IPS-NIHi7 (cell line): ENCODE measurements at regions not wholly inside any gene's neighbourhood (a gene's known extent, or its start where the extent isn't known, plus 50 kb on each side); places are given as distances from the start of the nearest gene placed in this dataset.
"Not testable (repeated sequence)": the region's sequence is repeated elsewhere in the genome, so short reads cannot be mapped to it uniquely, and the experiment has no call there.

Experiments used
- DNase-seq: peaks from one replicate; pipeline ENCODE4 v3.0.0; 2012; ENCODE audit warnings: mixed read lengths; ENCODE audit errors: extremely low spot score

DNA sequence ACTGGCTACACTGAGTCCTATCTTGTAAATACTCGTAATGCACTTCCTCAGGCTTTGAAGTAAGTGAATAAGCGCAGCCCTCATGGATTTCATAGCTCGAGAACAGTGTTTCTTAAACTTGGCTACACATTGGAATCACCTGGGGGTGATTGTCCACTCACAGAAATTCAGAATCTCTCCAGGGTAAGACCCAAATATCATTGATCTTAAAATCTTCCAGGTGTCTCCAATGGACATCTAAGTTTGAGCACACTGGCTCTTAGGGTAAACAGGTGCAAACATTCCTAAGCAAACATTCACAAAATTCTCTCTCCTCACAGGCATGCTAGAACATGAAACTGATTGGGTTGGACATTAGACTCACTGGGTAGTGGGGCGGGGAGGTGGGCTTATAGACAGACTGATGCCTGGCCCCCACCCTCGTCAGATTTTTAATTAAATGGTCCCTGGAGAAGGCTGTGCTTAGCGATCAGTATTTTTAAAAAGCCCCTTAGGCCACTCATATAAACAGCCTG is 279.7 kb upstream of the TBL1XR1 start:
- DNase-seq: no peak

GRCh38 chr3:177478170-177478867 is 281.0 kb upstream of the TBL1XR1 start:
- DNase-seq: no peak

DNA sequence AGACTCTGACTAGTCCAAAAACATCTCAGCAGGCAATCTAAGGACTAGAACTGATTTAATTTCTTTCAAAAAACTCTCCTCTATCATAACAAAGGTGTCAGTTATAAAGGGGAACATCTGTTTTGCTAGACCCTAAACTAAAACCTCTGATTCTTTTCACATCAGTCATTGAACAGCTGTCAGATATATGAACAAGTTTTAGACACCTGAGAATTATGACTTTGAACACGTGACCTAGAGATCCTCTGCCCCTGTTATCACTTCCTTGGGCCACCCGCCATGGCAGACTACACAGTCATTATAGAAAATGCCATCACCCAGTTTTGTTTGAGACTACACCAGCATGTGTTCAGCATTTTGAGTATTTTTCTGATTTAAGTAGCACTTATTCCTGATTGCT is 282.3 kb upstream of the TBL1XR1 start:
- no peak for DNase-seq

DNA sequence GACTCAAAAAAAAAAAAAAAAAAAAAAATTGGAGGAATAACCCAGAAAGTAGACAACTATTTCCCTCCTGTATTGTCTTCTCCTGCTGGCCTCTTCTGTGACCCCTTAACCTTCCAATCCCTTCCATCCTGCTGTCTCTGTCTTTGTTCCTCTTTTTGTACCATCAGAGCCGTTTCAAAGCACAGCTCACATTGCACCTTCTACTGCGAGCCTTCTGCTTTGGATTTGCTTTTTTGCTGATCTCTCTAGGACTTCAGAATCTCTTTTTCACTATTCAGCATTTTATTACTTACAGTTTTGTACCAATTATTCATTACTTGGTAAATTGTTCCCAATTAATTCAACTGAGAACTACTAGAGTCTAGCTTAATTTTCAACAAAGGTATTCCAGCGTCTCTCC is 284.0 kb upstream of the TBL1XR1 start:
- DNase-seq: no peak

- no peak for DNase-seq
Measured at GRCh38 chr3:177482048-177482691, 284.9 kb upstream of the TBL1XR1 start.

DNA sequence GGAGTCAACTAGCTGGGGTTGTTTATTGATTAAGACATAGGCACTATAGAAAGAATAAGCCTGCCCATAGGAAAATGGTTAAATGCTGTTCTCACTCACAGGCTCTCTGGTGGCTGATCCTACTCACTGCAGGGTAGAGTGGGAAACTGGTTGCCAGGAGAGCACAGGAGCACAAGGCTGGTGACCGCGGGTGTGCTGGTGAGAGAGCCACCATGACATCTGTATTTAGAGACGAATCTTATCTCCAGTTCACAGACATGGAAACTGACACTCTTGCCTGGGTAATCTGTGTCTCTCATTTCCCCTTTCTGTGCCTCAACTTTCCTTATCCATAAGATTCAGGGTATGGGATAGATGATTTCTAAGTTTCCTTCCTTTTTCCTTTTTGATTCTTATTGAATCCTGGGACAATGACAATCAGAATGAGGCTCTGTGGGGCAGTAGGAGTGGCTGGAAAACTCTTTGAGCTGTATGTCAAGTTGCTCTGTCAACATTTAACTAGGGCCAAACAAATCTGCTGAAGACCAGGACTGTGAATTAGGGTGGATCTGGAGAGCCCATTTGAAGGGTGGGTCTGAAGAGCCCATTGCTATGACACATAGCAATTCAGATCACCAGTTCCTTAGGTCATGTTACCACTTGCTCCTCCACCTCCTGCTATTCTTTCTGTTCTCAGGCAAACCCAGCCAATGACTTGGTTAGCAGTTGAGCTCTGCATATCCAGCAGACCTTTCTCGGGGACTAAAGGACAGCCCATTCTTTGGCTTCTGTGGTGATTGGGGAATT is 286.1 kb upstream of the TBL1XR1 start:
- DNase-seq: peak; percentile 63

GRCh38 chr3:177484206-177484605 is 286.9 kb upstream of the TBL1XR1 start:
- no peak for DNase-seq

GRCh38 chr3:177484926-177485325 is 287.6 kb upstream of the TBL1XR1 start:
- DNase-seq: no peak

- no peak for DNase-seq
Measured at GRCh38 chr3:177487635-177488186, 290.4 kb upstream of the TBL1XR1 start.

DNA sequence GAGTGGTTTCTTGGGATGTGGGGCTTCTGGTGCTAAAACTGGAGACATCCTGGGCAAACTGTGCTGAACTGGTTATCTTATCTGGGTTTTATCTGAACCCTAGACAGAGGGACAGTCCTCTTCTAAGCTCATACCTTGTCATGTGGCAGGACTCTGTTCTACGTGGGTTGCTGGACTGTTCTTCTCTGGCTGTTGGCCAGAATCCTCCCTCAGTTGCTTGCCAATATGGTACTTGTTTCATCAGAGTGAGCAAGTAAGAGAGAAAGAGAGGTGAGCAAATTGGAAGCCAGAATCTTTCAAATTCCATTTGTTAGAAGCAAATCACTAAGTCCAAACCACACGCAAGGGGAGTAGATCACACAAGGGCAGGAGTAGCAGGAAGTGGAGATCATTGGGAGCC is 291.5 kb upstream of the TBL1XR1 start:
- DNase-seq: no peak

- no peak for DNase-seq
Measured at GRCh38 chr3:177490626-177491025, 293.3 kb upstream of the TBL1XR1 start.

DNA sequence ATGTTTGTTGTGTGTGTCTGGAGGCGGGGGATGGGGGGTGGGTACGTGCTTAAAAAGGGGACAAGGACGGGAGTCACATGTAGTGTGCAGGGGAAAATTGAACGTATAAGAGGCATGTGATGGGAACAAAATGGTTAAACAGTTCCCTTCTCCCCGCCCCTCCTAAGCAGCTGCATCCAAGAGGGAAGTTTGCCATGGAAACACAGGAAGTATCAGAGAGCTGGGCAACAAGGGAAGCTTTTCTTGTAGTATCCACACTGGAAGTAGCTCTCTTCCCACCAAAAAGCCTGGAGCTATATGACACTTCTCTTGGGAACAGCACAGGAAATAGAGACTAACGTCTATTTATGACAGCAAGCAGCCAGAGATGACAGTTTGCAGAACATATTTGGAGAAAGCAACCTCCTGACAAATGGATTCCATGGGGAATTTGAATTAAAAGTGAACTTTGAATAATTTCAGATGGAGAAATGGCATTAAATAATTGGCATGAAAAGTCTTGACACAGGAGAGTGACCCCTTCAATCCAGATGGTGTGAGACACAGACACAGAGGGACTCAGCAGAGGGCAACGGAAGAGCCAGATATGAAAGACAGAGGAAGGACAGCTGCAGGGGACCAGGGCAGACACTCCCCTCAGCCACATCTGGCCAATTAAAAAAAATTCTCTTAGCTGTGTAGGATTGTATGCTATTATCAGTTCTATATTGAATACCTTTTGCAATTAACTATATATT is 294.2 kb upstream of the TBL1XR1 start:
- no peak for DNase-seq

DNA sequence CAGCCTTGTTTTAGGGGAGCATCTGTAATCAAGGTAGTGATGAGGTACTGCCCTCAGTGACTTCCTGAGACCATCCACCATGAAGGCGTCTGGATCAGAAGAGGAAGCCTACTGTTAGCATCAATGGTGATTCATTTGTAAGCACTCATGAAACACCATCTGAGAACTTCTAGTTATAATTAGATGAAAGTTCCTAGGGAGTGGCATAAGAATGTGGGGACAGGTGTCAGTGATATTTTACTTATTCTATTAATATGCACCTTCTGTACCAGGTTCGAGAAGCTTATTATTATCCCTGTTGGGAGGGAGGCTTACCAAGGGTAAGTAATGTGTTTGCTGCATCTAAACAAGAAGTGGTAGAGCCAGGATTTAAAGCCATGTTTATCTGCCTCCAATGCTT is 295.8 kb upstream of the TBL1XR1 start:
- no peak for DNase-seq

DNA sequence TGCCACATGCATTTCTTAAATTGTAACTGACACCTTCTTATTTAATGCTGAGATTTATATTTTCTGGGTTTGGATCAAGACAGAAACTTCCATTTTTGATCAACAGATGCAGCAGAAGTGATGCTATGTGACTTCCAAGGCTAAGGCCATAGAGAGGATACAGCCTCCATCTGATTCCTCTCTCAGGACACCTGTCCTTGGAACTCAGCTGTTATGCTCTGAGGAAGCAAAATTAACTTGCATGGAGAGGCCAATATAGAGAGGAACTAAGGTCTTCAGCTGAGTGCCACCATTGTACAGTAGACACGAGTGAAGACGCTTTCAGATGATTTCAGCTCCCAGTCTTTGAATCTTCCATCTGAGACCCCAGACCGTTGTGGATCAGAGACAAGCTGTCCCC is 296.9 kb upstream of the TBL1XR1 start:
- no peak for DNase-seq

DNA sequence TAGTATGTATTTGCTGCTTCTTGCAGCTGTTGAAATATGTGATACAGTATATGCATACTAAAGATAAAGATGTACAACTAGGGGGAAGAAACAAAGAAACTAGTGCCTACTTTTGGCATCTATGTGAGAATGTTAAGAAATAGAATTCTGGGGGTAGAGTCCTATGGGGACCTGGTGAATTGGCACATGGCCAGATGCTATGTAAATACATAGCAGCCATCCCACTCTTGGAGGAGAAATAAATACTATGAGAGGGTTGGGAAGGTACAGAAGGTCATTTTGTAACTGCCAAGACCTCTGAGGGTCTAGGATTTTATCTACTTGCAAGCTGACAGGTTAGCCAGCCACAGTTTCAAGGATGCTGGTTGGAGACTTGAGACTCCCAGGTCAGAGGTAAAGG is 298.3 kb upstream of the TBL1XR1 start:
- no peak for DNase-seq

GRCh38 chr3:177498037-177498857 is 301.0 kb upstream of the TBL1XR1 start:
- no peak for DNase-seq

DNA sequence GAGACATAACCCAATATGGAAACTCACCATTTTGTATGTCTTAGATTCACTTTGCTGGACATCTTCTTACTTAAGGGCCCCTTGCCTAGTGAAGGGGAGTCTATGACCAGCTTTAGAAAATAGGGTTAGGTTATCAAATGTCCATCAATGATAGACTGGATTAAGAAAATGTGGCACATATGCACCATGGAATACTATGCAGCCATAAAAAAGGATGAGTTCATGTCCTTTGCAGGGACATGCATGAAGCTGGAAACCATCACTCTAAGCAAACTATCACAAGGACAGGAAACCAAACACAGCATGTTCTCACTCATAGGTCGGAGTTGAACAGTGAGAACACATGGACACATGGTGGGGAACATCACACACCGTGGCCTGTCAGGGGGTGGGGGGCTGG is 301.8 kb upstream of the TBL1XR1 start:
- DNase-seq: not testable (repeated sequence)

- no peak for DNase-seq
Measured at GRCh38 chr3:177499779-177500423, 302.6 kb upstream of the TBL1XR1 start.

GRCh38 chr3:177510693-177511216 is 313.5 kb upstream of the TBL1XR1 start:
- no peak for DNase-seq
